LNCaP clone FGC (cell line): ENCODE measurements at regions not wholly inside any gene's neighbourhood (a gene's known extent, or its start where the extent isn't known, plus 50 kb on each side); places are given as distances from the start of the nearest gene placed in this dataset.

Experiments
- DNase-seq: peaks from one replicate; pipeline ENCODE4 v3.0.0-alpha.2; 2011; ENCODE audit warnings: low read depth
- H3K4me3 ChIP-seq: 2 replicates; pipeline ENCODE4 v1.5.1; 2011; ENCODE audit warnings: mild to moderate bottlenecking, low read depth, low read length, control low read depth
- TF ChIP-seq, protein P1 (sequence below): IDR thresholded peaks from 2 replicates; pipeline ENCODE4 v1.5.1; 2012; ENCODE audit warnings: mild to moderate bottlenecking; ENCODE audit not compliant: control insufficient read depth, insufficient read depth; ENCODE audit errors: extremely low read depth

DNA sequence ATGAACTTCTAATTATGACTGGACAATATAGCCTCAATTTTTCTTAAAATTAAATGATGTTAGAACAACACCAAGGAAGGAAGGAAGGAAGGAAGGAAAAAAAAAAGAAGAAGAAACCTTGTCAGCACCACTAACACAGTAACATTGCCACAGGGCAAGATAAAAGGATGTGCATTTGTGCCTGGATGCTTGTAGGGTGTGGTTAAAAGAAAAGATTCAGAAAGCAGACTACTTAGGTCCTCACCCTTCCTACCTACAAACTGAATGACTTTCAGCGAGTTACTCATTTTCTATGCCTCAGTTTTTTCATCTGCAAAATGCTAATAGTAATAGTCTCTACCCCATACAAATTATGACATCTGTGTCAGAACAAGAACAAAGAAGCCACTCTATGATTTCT lies 778.3 kb downstream of the MCTP2 start:
- no peak for DNase-seq
- TF ChIP-seq, protein P1, sequence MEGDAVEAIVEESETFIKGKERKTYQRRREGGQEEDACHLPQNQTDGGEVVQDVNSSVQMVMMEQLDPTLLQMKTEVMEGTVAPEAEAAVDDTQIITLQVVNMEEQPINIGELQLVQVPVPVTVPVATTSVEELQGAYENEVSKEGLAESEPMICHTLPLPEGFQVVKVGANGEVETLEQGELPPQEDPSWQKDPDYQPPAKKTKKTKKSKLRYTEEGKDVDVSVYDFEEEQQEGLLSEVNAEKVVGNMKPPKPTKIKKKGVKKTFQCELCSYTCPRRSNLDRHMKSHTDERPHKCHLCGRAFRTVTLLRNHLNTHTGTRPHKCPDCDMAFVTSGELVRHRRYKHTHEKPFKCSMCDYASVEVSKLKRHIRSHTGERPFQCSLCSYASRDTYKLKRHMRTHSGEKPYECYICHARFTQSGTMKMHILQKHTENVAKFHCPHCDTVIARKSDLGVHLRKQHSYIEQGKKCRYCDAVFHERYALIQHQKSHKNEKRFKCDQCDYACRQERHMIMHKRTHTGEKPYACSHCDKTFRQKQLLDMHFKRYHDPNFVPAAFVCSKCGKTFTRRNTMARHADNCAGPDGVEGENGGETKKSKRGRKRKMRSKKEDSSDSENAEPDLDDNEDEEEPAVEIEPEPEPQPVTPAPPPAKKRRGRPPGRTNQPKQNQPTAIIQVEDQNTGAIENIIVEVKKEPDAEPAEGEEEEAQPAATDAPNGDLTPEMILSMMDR = no peak
- no peak overlapping the region for H3K4me3 ChIP-seq

GRCh38 chr15:95013381-95013780 lies 782.0 kb downstream of the MCTP2 start:
- TF ChIP-seq, protein P1 = no peak
- DNase-seq = no peak
- no peak overlapping the region for H3K4me3 ChIP-seq

DNA sequence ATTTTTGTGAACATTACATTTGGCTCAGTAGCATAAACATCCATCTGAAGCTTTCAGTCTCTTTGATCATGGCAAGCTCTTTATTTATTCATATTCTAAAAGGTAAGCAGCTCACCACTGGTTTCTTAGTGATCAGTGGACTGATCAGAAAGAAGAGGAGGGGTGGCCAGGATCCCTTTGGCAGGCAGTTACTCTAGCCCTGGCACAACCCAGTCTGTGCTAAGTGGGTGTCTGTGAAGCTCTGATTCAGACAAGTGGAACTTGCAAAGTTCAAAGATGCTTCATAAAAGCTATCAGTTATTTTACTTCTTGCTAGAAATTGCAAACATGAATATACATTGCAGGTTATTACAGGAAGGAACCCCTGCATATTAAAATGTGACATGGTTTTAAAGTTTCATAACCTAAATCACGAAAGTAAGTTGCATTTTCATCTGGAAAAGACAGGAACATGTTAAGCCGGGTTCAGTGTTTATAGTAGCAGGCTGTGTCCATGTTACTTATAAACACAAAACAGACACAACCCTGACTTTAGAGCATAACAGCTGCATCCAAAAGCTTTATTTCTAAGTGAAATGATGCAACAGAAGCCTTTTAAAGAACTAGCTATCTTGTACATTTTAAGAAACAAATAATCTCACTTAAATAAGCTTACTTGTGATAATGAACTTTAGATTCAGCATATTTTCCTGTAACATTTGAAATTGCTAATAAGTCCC lies 785.3 kb downstream of the MCTP2 start:
- H3K4me3 ChIP-seq = no peak overlapping the region
- TF ChIP-seq, protein P1 = no peak
- DNase-seq = no peak

DNA sequence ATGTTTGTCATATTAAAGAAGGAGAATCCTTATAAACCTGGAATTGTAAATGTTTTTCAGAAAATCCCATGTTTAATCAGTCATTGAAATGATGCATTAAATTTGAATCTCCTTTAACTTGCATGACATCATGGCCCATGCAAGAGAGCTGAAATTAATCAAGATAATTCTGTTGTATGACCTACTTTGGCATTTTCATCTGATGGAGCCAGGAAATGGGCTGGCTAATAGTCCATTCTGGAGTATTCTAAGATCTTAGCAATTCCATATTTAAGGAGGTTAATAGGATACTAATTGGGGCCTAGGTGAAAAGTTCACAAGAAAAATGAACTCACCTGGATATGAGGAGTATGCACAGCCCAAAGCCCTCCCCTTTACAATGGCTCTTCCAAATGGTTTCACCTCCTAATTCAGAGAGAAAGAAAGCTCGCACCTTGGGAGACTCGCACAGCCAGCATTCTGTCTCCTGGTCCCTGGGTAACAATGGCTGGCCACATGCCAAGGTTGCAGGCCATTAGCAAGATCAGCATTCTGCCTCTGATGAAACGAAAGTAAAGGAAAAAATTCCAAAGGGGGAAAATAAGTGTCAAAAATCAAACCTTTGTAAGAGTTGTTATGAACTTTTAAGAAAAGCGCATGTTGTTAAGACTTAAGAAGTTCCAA lies 786.4 kb downstream of the MCTP2 start:
- TF ChIP-seq, protein P1 = no peak
- no peak overlapping the region for H3K4me3 ChIP-seq
- no peak for DNase-seq

DNA sequence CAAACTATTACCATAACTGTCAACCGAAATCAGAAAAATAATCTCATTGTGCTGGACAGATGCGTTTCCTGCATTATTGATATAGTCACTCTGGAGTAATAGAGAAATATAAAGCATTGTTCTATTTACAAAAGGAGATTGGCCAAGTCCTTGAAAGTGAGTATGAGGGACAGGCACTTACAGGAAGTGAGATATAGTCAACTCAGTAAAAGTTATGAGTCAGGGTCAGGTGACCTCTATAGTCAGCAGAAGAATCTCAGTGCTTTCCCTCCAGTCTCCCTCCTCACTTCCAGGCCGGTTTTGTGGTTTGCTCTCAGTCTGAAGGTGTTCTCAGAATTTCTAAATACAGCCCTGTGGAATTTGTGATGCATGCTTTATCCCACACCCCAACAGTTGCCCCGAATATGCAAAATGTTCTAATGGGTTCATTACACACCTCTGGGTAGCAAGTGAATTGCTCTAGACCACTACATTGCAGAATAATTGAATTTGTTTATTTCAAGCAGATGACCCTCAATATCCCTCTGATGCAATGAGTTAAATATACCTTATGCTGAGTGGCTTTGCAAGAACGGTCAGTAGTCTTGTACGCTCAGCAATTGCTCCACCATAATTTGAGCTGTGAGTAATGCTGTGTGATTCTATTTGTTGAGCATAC lies 787.7 kb downstream of the MCTP2 start:
- no peak overlapping the region for H3K4me3 ChIP-seq
- TF ChIP-seq, protein P1 = no peak
- no peak for DNase-seq

DNA sequence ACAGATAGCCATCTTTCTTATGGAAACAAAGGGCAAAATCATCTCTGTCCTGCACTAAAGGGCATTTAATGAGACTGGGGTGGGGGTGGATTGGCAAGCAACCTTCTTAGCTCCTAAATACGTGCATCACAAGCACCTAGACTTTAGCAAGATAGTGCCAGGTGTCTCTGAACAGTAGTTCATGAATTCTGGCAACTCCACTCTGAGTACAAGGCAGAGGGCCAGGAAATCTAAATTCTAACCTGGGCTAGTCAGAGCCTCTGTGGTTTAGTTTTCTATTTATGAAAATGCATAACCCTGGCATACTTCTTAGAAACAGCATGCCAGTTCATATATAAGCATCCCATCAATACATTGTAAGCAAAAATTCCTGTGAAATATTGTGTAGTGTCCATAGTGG lies 788.5 kb downstream of the MCTP2 start:
- H3K4me3 ChIP-seq = no peak overlapping the region
- DNase-seq = no peak
- TF ChIP-seq, protein P1 = no peak
